ENCODE measurements at regions not wholly inside any gene's neighbourhood (a gene's known extent, or its start where the extent isn't known, plus 50 kb on each side); places are given as distances from the start of the nearest gene placed in this dataset.

DNA sequence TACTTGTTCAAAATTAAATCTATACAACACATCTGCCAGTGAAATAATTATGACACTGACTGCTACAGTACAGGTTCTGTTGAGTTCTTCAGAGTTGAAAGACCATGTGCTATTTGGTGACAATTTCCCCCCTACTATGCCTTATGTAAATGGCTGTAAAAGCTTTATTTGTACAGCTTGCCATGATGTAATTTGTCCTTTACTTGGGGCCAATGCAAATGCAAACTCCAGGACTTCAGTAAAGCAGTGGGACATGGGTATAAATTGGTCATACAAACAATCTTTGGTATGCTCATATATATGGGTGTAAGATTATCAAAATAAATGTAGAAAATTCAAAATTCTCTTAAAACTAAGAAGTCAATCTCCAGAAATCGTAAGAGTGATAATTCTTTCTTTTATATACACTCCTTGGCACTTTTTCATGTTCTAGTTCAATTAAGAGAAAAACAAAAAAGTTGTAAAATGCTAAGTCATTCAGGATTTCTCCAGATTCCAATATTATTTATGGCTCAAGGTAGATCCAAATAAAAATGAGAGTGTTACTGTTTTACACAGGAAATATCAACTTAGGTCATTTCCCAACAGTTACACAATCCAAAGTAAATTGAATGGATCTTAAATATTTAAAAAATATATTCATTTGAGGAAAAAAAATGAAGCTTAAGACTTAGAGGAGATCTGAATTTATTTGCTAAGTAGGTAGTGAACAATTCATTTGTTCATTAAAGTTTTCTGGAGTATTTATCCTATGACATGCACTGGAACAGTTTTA, 1310.5 kb upstream of the CITED2 start:
- TF ChIP-seq POLR2A (IDR thresholded peaks at IDR 0.05), result no peak
- TF ChIP-seq, protein P1, sequence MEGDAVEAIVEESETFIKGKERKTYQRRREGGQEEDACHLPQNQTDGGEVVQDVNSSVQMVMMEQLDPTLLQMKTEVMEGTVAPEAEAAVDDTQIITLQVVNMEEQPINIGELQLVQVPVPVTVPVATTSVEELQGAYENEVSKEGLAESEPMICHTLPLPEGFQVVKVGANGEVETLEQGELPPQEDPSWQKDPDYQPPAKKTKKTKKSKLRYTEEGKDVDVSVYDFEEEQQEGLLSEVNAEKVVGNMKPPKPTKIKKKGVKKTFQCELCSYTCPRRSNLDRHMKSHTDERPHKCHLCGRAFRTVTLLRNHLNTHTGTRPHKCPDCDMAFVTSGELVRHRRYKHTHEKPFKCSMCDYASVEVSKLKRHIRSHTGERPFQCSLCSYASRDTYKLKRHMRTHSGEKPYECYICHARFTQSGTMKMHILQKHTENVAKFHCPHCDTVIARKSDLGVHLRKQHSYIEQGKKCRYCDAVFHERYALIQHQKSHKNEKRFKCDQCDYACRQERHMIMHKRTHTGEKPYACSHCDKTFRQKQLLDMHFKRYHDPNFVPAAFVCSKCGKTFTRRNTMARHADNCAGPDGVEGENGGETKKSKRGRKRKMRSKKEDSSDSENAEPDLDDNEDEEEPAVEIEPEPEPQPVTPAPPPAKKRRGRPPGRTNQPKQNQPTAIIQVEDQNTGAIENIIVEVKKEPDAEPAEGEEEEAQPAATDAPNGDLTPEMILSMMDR (IDR thresholded peaks at IDR 0.05), result no peak
- no peaks in the 10 kb centered on the region for H3K9me3 ChIP-seq
- no peak overlapping the region for H3K27ac ChIP-seq
- no peak overlapping the region for H3K4me3 ChIP-seq
- intact Hi-C loops (cut with DNase I; ENCODE audit: low total_unique reads), result no loop called here
- H3K4me1 ChIP-seq, result no peaks in the 10 kb centered on the region
- no peaks in the 10 kb centered on the region for H3K36me3 ChIP-seq (ENCODE audit: low read depth, missing control alignments)
- WGBS, 2 donors, result 76 to 79% methylated on average over 1 of the region's 1 CpG
- no peak for DNase-seq
- H3K27me3 ChIP-seq, result no peaks in the 10 kb centered on the region

DNA sequence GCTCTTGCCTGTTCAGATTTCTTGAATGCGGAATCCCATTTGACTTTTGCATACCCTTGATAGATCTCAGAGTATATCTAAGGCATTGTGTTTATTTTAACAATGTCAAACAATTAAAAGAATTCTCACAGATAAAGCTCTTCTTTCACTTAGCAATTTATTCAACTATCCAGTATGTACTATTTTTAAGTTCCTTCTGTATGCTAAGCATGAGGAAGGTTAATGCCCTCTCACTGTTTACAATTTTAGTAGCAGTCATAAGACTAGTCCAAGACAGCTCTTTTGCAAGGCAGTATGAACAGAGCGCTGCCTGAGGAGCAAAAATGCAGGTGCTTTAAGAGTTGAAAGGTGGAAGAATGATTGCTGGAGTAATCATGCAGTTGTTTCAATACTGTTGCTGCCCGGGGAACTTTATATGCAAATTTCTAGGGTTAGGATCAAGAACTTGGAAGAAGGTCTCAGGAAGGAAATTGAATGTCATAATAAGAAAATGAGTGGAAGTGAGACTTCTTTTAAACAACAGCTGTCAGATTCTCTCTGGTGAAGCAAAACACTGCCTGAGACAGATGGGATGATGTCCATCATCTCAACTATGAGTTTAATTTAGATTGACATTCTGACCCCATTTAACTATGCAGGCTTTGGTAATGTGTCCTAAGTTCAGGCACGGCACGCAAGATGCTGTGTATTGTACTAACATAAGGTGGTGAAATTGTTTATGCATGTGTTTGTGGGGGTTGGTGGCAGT, 1303.5 kb upstream of the CITED2 start:
- TF ChIP-seq POLR2A (IDR thresholded peaks at IDR 0.05), result no peak
- TF ChIP-seq, protein P1 (IDR thresholded peaks at IDR 0.05), result no peak
- no peak for DNase-seq
- H3K27me3 ChIP-seq, result no peaks in the 10 kb centered on the region
- H3K27ac ChIP-seq, result no peak overlapping the region
- intact Hi-C loops (cut with DNase I; ENCODE audit: low total_unique reads), result no loop called here
- H3K36me3 ChIP-seq (ENCODE audit: low read depth, missing control alignments), result no peaks in the 10 kb centered on the region
- H3K4me3 ChIP-seq, result no peak overlapping the region
- H3K9me3 ChIP-seq, result no peaks in the 10 kb centered on the region
- 57 to 73% methylated on average over 5 of the region's 5 CpGs for WGBS, 2 donors
- H3K4me1 ChIP-seq, result no peaks in the 10 kb centered on the region

DNA sequence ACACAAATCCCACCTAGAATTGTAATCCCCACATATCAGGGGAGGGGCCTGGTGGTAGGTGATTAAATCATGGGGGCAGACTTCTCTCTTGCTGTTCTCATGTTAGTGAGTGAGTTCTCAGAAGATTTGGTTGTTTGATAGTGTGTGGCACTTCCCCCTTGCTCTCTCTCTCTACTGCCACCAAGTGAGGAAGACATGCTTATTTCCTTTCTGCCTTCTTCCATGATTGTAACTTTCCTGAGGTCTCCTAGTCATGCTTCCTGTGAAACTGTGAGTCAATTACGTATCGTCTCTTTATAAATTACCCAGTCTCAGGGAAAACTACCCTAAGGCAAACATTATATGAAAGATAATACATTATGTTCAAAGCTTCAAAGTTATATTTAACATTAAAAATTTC, 1297.5 kb upstream of the CITED2 start:
- TF ChIP-seq POLR2A (IDR thresholded peaks at IDR 0.05), result no peak
- TF ChIP-seq, protein P1 (IDR thresholded peaks at IDR 0.05), result no peak
- no peak for DNase-seq
- H3K27me3 ChIP-seq, result no peaks in the 10 kb centered on the region
- intact Hi-C loops (cut with DNase I; ENCODE audit: low total_unique reads), result no loop called here
- no peaks in the 10 kb centered on the region for H3K4me1 ChIP-seq
- no peaks in the 10 kb centered on the region for H3K36me3 ChIP-seq (ENCODE audit: low read depth, missing control alignments)
- 90 to 96% methylated on average over 2 of the region's 2 CpGs for WGBS, 2 donors
- no peak overlapping the region for H3K27ac ChIP-seq
- no peak overlapping the region for H3K4me3 ChIP-seq
- no peaks in the 10 kb centered on the region for H3K9me3 ChIP-seq

DNA sequence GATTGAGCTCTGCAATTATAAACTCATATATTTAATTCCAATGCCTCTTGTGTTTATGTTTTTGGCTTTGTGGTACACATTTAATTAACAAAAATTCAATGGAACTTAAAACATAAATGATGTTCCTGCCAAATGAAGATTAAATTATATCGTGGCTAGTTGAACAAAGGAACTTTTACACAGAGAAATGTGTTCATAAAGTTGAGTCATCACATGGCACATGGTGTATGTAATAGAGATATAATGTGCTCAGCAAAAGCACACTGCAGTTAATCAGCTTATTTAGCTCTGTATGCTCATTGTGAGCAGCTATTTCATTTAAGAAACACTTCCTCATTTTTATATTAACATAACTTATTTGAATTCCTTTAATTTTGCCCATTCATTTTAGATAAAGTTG, 1295.6 kb upstream of the CITED2 start:
- WGBS, 2 donors, result 29 to 38% methylated on average over 1 of the region's 1 CpG
- no peak overlapping the region for H3K27ac ChIP-seq

More for the DNA sequence above, 1295.6 kb upstream of the CITED2 start:
- intact Hi-C loops (cut with DNase I; ENCODE audit: low total_unique reads), result no loop called here
- Histone ChIP-seq H3K27me3 (no peaks in the 10 kb centered on the region), H3K4me1 (no peaks in the 10 kb centered on the region), H3K36me3 (ENCODE audit: low read depth, missing control alignments) (no peaks in the 10 kb centered on the region), H3K4me3 (no peak overlapping the region), H3K9me3 (no peaks in the 10 kb centered on the region)
- no peak for DNase-seq
- TF ChIP-seq, protein P1 (IDR thresholded peaks at IDR 0.05), result no peak
- no peak for TF ChIP-seq POLR2A (IDR thresholded peaks at IDR 0.05)
